H1 (cell line): ENCODE measurements at regions not wholly inside any gene's neighbourhood (a gene's known extent, or its start where the extent isn't known, plus 50 kb on each side); places are given as distances from the start of the nearest gene placed in this dataset.

Experiments used
- CHD7 ChIP-seq: fragments of 300-600 bp; sonication (generic); IDR thresholded peaks from 2 replicates; pipeline ENCODE4 v1.7.1; 2012; ENCODE audit warnings: low read length, moderate library complexity, mild to moderate bottlenecking, inconsistent platforms; ENCODE audit not compliant: insufficient replicate concordance
- GABPA ChIP-seq: IDR thresholded peaks from 2 replicates; pipeline ENCODE4 v1.6.1; 2011; ENCODE audit warnings: mild to moderate bottlenecking, low read length, moderate library complexity, borderline replicate concordance; ENCODE audit not compliant: insufficient read depth
- NANOG ChIP-seq: IDR thresholded peaks from 2 replicates; pipeline ENCODE4 v1.6.1; 2011; ENCODE audit warnings: low read length, low read depth, mild to moderate bottlenecking, inconsistent platforms; ENCODE audit not compliant: insufficient read depth, poor library complexity, severe bottlenecking
- POLR2A ChIP-seq, 2 experiments: IDR thresholded peaks; 1 replicate in 1 of 2; 2 replicates in 1 of 2; pipeline ENCODE4 v1.6.1; 2011; ENCODE audit warnings: low read depth in 2 of 2, low read length in 2 of 2, mild to moderate bottlenecking in 2 of 2; ENCODE audit errors: control extremely low read depth in 1 of 2
- RBBP5 ChIP-seq: IDR thresholded peaks from 2 replicates; pipeline ENCODE4 v1.7.1; 2012; ENCODE audit warnings: low read depth, mild to moderate bottlenecking, inconsistent platforms, low read length, moderate library complexity, borderline replicate concordance
- RFX5 ChIP-seq: IDR thresholded peaks from 2 replicates; pipeline ENCODE4 v1.6.1; 2011; ENCODE audit warnings: low read depth, low read length, improper control_type of control experiment, borderline replicate concordance
- SAP30 ChIP-seq: fragments of 300-600 bp; sonication (generic); IDR thresholded peaks from 2 replicates; pipeline ENCODE4 v1.7.1; 2012; ENCODE audit warnings: low read length, moderate library complexity, mild to moderate bottlenecking, inconsistent platforms; ENCODE audit not compliant: insufficient read depth, insufficient replicate concordance
- SIX5 ChIP-seq: IDR thresholded peaks from 2 replicates; pipeline ENCODE4 v1.6.1; 2011; ENCODE audit warnings: mild to moderate bottlenecking, low read depth, low read length

- TF ChIP-seq CHD7 (no peak), POLR2A (IDR thresholded peaks at IDR 0.05; ENCODE audit: control extremely low read depth in 1 of 2, low read depth in 2 of 2, low read length in 2 of 2) (no peak), GABPA (no peak), NANOG (no peak), RBBP5 (no peak), RFX5 (no peak), SIX5 (no peak), SAP30 (no peak)
Observed at GRCh38 chr12:24252602-24253001, 303.1 kb upstream of the SOX5 start (continued).
